ENCODE measurements at regions not wholly inside any gene's neighbourhood (a gene's known extent, or its start where the extent isn't known, plus 50 kb on each side); places are given as distances from the start of the nearest gene placed in this dataset.
A peak's percentile ranks its signal among the peaks of the same experiment; 100 is the strongest.

DNA sequence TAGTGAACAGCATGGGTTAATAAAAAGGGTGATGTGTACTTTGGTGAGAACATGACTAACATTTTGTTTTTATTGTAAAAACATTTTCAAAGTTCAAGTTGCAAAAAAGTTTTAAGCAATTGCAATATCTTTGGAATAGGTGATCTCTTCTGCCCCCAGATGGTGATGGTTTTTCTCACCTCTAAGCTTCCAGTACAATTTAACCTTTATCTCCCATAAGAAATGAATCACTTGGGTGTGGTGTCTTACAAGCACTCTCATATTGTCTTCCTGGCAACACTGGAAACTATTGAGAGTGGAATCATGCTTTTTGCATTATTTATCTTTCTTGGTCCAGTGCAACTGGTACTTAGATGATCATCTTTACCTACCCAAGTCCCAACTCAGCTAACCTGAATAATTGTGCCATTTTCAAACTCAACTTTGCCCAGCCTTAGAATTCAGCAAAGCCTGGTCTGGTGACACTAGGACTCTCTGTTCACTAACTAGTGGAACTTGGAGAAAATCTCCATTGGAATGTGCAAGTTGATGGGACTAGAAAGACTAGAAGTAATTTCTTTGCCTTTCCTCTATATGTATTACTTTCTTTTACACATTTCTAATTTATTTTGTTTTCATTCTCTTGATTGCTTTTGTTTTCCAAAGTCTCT lies 964.7 kb upstream of the ZEB2 start:
- Mint-ChIP-seq H3K9me3 (no peaks in the 10 kb centered on the region), H3K27me3 (no peaks in the 10 kb centered on the region), H3K4me1 (ENCODE audit: low read depth) (no peaks in the 10 kb centered on the region), H3K36me3 (ENCODE audit: low read depth) (no peaks in the 10 kb centered on the region), H3K4me3 (no peak overlapping the region), H3K27ac (no peak overlapping the region)
- CTCF ChIA-PET = no interaction called here
- peaks cover 0 to 3% of the 10 kb centered on the region in 2 experiments for H3K9me3 ChIP-seq (ENCODE audit: control insufficient read depth in 1 of 2, insufficient read depth in 1 of 2, low read length in 2 of 2)
- ATAC-seq (ENCODE audit: poor library complexity) (no peak), DNase-seq (peak in 1 of 14 experiments; percentile 13)
- POLR2A ChIA-PET = no interaction called here
- intact Hi-C loops (cut with DNase I, micrococcal nuclease) = no loop called here
- H3K4me3 ChIP-seq (ENCODE audit: low read length) = no peak overlapping the region
- no peaks in the 10 kb centered on the region for H3K4me1 ChIP-seq (ENCODE audit: insufficient read depth, low read length)
- H3K27me3 ChIP-seq (ENCODE audit: control insufficient read depth in 1 of 2, insufficient read depth in 2 of 2, low read length in 2 of 2) = no peaks in the 10 kb centered on the region
- no peak overlapping the region for H3K27ac ChIP-seq (ENCODE audit: low read depth in 1 of 2, low read length in 2 of 2)
- no peaks in the 10 kb centered on the region for H3K36me3 ChIP-seq (ENCODE audit: insufficient read depth, low read length)
- TF ChIP-seq, protein P1, sequence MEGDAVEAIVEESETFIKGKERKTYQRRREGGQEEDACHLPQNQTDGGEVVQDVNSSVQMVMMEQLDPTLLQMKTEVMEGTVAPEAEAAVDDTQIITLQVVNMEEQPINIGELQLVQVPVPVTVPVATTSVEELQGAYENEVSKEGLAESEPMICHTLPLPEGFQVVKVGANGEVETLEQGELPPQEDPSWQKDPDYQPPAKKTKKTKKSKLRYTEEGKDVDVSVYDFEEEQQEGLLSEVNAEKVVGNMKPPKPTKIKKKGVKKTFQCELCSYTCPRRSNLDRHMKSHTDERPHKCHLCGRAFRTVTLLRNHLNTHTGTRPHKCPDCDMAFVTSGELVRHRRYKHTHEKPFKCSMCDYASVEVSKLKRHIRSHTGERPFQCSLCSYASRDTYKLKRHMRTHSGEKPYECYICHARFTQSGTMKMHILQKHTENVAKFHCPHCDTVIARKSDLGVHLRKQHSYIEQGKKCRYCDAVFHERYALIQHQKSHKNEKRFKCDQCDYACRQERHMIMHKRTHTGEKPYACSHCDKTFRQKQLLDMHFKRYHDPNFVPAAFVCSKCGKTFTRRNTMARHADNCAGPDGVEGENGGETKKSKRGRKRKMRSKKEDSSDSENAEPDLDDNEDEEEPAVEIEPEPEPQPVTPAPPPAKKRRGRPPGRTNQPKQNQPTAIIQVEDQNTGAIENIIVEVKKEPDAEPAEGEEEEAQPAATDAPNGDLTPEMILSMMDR (IDR thresholded peaks at IDR 0.05) = no peak

DNA sequence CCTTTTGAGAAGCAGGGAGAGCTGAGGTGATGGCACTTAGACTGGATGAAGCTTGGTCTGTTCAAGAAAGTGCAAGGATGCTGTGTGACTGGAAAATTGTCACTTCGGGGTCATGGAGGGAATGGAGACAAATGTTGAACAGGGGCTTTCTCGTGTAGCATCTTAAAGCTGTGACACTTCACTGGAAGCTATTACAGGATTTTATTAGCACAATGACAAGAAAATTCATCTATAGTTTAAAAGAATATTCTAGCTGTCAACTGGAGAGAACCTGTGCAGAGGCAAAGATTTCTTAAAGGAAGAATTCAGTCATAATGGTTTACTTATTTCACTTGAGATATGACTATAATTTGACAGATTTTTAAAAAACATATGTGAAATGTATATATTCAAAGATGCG lies 963.9 kb upstream of the ZEB2 start:
- Mint-ChIP-seq H3K36me3 (ENCODE audit: low read depth) (no peaks in the 10 kb centered on the region), H3K4me3 (no peak overlapping the region), H3K27ac (no peak overlapping the region), H3K9me3 (no peaks in the 10 kb centered on the region), H3K4me1 (ENCODE audit: low read depth) (no peaks in the 10 kb centered on the region), H3K27me3 (no peaks in the 10 kb centered on the region)
- ChIA-PET POLR2A (no interaction called here), CTCF (no interaction called here)
- Histone ChIP-seq H3K4me1 (ENCODE audit: insufficient read depth, low read length) (no peaks in the 10 kb centered on the region), H3K27me3 (ENCODE audit: control insufficient read depth in 1 of 2, insufficient read depth in 2 of 2, low read length in 2 of 2) (no peaks in the 10 kb centered on the region), H3K4me3 (ENCODE audit: low read length) (no peak overlapping the region), H3K27ac (ENCODE audit: low read depth in 1 of 2, low read length in 2 of 2) (no peak overlapping the region), H3K9me3 (ENCODE audit: control insufficient read depth in 1 of 2, insufficient read depth in 1 of 2, low read length in 2 of 2) (peaks cover 0 to 4% of the 10 kb centered on the region in 2 experiments), H3K36me3 (ENCODE audit: insufficient read depth, low read length) (no peaks in the 10 kb centered on the region)
- TF ChIP-seq, protein P1 (IDR thresholded peaks at IDR 0.05) = no peak
- intact Hi-C loops (cut with DNase I, micrococcal nuclease) = no loop called here
- DNase-seq = no peak
- ATAC-seq (ENCODE audit: poor library complexity) = no peak

DNA sequence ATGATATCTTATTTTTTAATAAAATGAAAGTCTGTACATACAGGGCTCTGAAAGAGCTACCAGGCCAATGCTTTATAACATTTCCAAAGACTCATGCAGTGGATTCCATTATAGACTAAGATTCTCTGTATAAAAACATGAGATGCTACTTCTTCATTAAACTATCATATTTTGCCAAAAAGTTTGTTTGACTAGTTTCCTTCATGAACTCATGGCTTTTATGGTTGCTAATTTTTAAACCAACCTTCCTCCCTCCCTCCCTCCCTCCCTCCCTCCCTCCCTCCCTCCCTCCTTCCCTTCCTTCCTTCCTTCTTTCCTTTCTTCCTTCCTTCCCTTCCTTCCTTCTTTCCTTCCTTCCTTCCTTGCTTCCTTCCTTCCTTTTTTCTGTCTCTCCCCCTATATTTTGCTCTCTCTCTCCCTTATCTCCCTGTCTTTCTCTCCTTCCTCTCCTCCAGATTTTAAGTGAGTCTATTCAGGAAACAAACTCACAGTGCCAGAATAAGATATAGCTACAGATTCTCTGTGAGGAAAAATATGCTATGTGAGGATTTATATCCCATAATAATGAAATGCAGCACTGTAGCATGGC lies 961.5 kb upstream of the ZEB2 start:
- H3K36me3 ChIP-seq (ENCODE audit: insufficient read depth, low read length) = no peaks in the 10 kb centered on the region
- no peaks in the 10 kb centered on the region for H3K4me1 Mint-ChIP-seq (ENCODE audit: low read depth)
- ChIA-PET CTCF (no interaction called here), POLR2A (no interaction called here)
- no peak overlapping the region for H3K27ac ChIP-seq (ENCODE audit: low read depth in 1 of 2, low read length in 2 of 2)
- H3K4me1 ChIP-seq (ENCODE audit: insufficient read depth, low read length) = no peaks in the 10 kb centered on the region
- DNase-seq (no peak), ATAC-seq (ENCODE audit: poor library complexity) (no peak)
- H3K27me3 ChIP-seq (ENCODE audit: control insufficient read depth in 1 of 2, insufficient read depth in 2 of 2, low read length in 2 of 2) = no peaks in the 10 kb centered on the region
- H3K36me3 Mint-ChIP-seq (ENCODE audit: low read depth) = no peaks in the 10 kb centered on the region
- intact Hi-C loops (cut with DNase I, micrococcal nuclease) = no loop called here
- H3K9me3 ChIP-seq (ENCODE audit: control insufficient read depth in 1 of 2, insufficient read depth in 1 of 2, low read length in 2 of 2) = peaks cover 0 to 6% of the 10 kb centered on the region in 2 experiments
- H3K27me3 Mint-ChIP-seq = no peaks in the 10 kb centered on the region
- H3K9me3 Mint-ChIP-seq = no peaks in the 10 kb centered on the region
- TF ChIP-seq, protein P1 (IDR thresholded peaks at IDR 0.05) = no peak
- H3K4me3 Mint-ChIP-seq = no peak overlapping the region
- no peak overlapping the region for H3K27ac Mint-ChIP-seq
- H3K4me3 ChIP-seq (ENCODE audit: low read length) = no peak overlapping the region
